Chondrocyte (in vitro differentiated cells): ENCODE measurements at regions not wholly inside any gene's neighbourhood (a gene's known extent, or its start where the extent isn't known, plus 50 kb on each side); places are given as distances from the start of the nearest gene placed in this dataset.

Experiments
- DNase-seq: peaks from one replicate; pipeline ENCODE4 v3.0.0; 2021; ENCODE audit warnings: mixed read lengths, low spot score
- H3K27ac Mint-ChIP-seq: one replicate; pipeline ENCODE4 v1.8.0; 2021; ENCODE audit warnings: mild to moderate bottlenecking, moderate library complexity, mixed read lengths; ENCODE audit not compliant: unreplicated experiment
- H3K27me3 Mint-ChIP-seq: 2 replicates; pipeline ENCODE4 v1.8.0; 2021; ENCODE audit warnings: low read depth, mixed read lengths
- H3K36me3 Mint-ChIP-seq: 2 replicates; pipeline ENCODE4 v1.8.0; 2021; ENCODE audit warnings: low read depth, mixed read lengths
- H3K4me1 Mint-ChIP-seq: 2 replicates; pipeline ENCODE4 v1.8.0; 2021; ENCODE audit warnings: low read depth, mild to moderate bottlenecking, mixed read lengths
- H3K4me3 Mint-ChIP-seq: one replicate; pipeline ENCODE4 v1.8.0; 2021; ENCODE audit warnings: mild to moderate bottlenecking, moderate library complexity, mixed read lengths; ENCODE audit not compliant: unreplicated experiment
- H3K9me3 Mint-ChIP-seq: 2 replicates; pipeline ENCODE4 v1.8.0; 2021; ENCODE audit warnings: low read depth, mixed read lengths
- CTCF ChIP-seq: fragments of 200-600 bp; sonication (generic); IDR thresholded peaks from 2 replicates; pipeline ENCODE4 v1.5.0; 2021; ENCODE audit warnings: antibody characterized with exemption, mild to moderate bottlenecking, moderate library complexity

GRCh38 chr20:12928755-12929401 is 79.9 kb upstream of the SPTLC3 start:
- H3K27ac Mint-ChIP-seq: peak overlapping the region; percentile 5

DNA sequence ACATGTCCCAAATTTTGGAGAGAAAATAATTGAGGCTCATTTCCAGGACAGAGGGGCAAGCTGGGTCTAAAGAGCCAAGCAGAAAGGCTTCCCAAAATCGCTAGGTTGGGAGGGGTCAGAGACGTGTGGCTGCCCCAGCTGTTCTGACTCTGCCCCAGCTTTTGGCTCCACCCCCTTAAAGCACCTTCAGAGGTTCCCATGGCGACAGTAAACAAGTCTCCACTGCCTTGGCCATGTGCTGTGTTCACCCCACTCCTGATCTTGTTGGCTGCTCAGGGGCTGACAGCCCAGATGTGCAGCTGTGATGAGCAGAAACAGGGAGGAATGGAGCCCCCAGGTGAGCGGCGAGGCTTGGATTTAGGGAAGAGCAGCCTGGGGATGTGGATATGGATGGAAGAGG is 72.8 kb upstream of the SPTLC3 start:
- Mint-ChIP-seq H3K9me3 (no peaks in the 10 kb centered on the region), H3K4me1 (peaks cover 7% of the 10 kb centered on the region), H3K27ac (no peak overlapping the region), H3K4me3 (no peak overlapping the region), H3K36me3 (no peaks in the 10 kb centered on the region), H3K27me3 (no peaks in the 10 kb centered on the region)
- DNase-seq: no peak
- TF ChIP-seq CTCF: no peak

More at GRCh38 chr20:12928755-12929401, 79.9 kb upstream of the SPTLC3 start:
- no peak overlapping the region for H3K4me3 Mint-ChIP-seq
- H3K36me3 Mint-ChIP-seq: no peaks in the 10 kb centered on the region
- no peak for DNase-seq
- H3K4me1 Mint-ChIP-seq: peaks cover 26% of the 10 kb centered on the region
- H3K27me3 Mint-ChIP-seq: no peaks in the 10 kb centered on the region
- H3K9me3 Mint-ChIP-seq: no peaks in the 10 kb centered on the region
- no peak for TF ChIP-seq CTCF

- TF ChIP-seq CTCF: no peak
- no peak for DNase-seq
- no peaks in the 10 kb centered on the region for H3K9me3 Mint-ChIP-seq
- H3K4me1 Mint-ChIP-seq: peaks cover 7% of the 10 kb centered on the region
- H3K36me3 Mint-ChIP-seq: no peaks in the 10 kb centered on the region
- no peak overlapping the region for H3K4me3 Mint-ChIP-seq
- H3K27ac Mint-ChIP-seq: no peak overlapping the region
- no peaks in the 10 kb centered on the region for H3K27me3 Mint-ChIP-seq
Observed at GRCh38 chr20:12936524-12936923, 72.2 kb upstream of the SPTLC3 start.

- Mint-ChIP-seq H3K36me3 (no peaks in the 10 kb centered on the region), H3K4me1 (peaks cover 7% of the 10 kb centered on the region), H3K4me3 (no peak overlapping the region), H3K27me3 (no peaks in the 10 kb centered on the region), H3K9me3 (no peaks in the 10 kb centered on the region), H3K27ac (no peak overlapping the region)
- DNase-seq: no peak
- no peak for TF ChIP-seq CTCF
Observed at GRCh38 chr20:12941025-12941424, 67.7 kb upstream of the SPTLC3 start.

DNA sequence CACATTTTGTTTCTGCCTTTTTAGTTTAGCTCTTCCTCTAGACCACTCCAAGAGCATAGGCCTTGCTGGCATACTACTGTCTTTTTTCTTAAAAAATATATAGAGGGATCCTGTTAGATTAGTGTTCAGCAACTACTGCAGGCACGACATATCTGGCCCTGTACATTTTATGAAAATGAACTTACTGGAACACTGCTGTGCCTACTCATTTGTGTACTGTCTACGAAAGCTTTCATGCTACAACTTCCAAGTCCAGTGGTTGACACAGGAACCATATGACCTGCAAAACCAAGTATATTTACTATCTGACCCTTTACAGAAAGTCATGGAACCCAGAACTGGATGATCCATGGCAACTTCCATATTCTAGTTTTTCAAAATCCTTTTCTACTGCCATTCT is 66.6 kb upstream of the SPTLC3 start:
- no peaks in the 10 kb centered on the region for H3K9me3 Mint-ChIP-seq
- H3K27me3 Mint-ChIP-seq: no peaks in the 10 kb centered on the region
- TF ChIP-seq CTCF: no peak
- DNase-seq: no peak
- no peaks in the 10 kb centered on the region for H3K36me3 Mint-ChIP-seq
- H3K4me3 Mint-ChIP-seq: no peak overlapping the region
- no peaks in the 10 kb centered on the region for H3K4me1 Mint-ChIP-seq
- no peak overlapping the region for H3K27ac Mint-ChIP-seq
